ENCODE measurements at regions not wholly inside any gene's neighbourhood (a gene's known extent, or its start where the extent isn't known, plus 50 kb on each side); places are given as distances from the start of the nearest gene placed in this dataset.

- DNase-seq: no peak
Observed at GRCh38 chr5:2180456-2180855, 297.7 kb upstream of the IRX4 start.

GRCh38 chr5:2179861-2180260, 297.1 kb upstream of the IRX4 start:
- DNase-seq: no peak

GRCh38 chr5:2178528-2178927, 295.8 kb upstream of the IRX4 start:
- DNase-seq: no peak

- no peak for DNase-seq
Observed at GRCh38 chr5:2178071-2178477, 295.3 kb upstream of the IRX4 start.

- no peak for DNase-seq
Observed at GRCh38 chr5:2177244-2177643, 294.5 kb upstream of the IRX4 start.

GRCh38 chr5:2176581-2176980, 293.9 kb upstream of the IRX4 start:
- DNase-seq: no peak

- no peak for DNase-seq
Observed at GRCh38 chr5:2175842-2176404, 293.2 kb upstream of the IRX4 start.

- no peak for DNase-seq
Observed at GRCh38 chr5:2175041-2175440, 292.3 kb upstream of the IRX4 start.

- no peak for DNase-seq
Observed at GRCh38 chr5:2174538-2174937, 291.8 kb upstream of the IRX4 start.

- no peak for DNase-seq
Observed at GRCh38 chr5:2173151-2173834, 290.6 kb upstream of the IRX4 start.

- DNase-seq: no peak
Observed at GRCh38 chr5:2172471-2172870, 289.7 kb upstream of the IRX4 start.

GRCh38 chr5:2170761-2171160, 288.0 kb upstream of the IRX4 start:
- no peak for DNase-seq

GRCh38 chr5:2169850-2170760, 287.4 kb upstream of the IRX4 start:
- DNase-seq: no peak

- DNase-seq: no peak
Observed at GRCh38 chr5:2169430-2169808, 286.7 kb upstream of the IRX4 start.

GRCh38 chr5:2168601-2169429, 286.1 kb upstream of the IRX4 start:
- DNase-seq: no peak

GRCh38 chr5:2167671-2168070, 284.9 kb upstream of the IRX4 start:
- no peak for DNase-seq

- DNase-seq: no peak
Observed at GRCh38 chr5:2166979-2167377, 284.3 kb upstream of the IRX4 start.

- no peak for DNase-seq
Observed at GRCh38 chr5:2166306-2166978, 283.7 kb upstream of the IRX4 start.

- DNase-seq: no peak
Observed at GRCh38 chr5:2165615-2166305, 283.0 kb upstream of the IRX4 start.

GRCh38 chr5:2165203-2165602, 282.5 kb upstream of the IRX4 start:
- DNase-seq: no peak

GRCh38 chr5:2164586-2164985, 281.9 kb upstream of the IRX4 start:
- no peak for DNase-seq

- DNase-seq: no peak
Observed at GRCh38 chr5:2163940-2164490, 281.3 kb upstream of the IRX4 start.

Measured in activated T-cell treated with anti-CD3 and anti-CD28 coated beads for 4 hours (primary cell).